Activated CD4-positive, CD25-positive, alpha-beta regulatory T cell treated with anti-CD3 and anti-CD28 coated beads, Interleukin-2, amount 50 U/mL, for 72 hours (primary cell): ENCODE measurements at regions not wholly inside any gene's neighbourhood (a gene's known extent, or its start where the extent isn't known, plus 50 kb on each side); places are given as distances from the start of the nearest gene placed in this dataset.
"Not testable (repeated sequence)": the region's sequence is repeated elsewhere in the genome, so short reads cannot be mapped to it uniquely, and the experiment has no call there.

Experiments used
- DNase-seq: peaks from one replicate; pipeline ENCODE4 v3.0.0; 2021

DNA sequence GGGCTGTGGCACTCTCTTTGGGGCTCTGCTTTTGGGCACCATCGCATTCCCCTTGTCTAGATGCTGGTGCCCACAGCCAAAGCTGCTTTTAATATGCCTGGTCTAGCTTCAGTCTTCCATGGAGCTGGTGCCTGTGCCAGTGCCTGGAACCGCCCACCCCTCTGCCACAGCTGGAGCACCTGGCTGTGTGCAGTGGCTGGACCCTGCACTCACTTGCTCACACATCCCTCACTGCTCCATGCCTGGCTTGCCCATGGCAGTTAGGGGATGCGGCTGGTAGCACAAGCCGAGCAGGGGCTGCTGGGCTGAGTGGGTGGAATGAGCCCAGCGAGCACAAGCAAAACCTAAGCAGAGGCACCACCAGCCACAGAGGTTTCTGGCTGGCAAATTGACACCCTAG is 1145.9 kb upstream of the LRRTM3 start:
- no peak for DNase-seq

GRCh38 chr10:65786279-65786678 is 1139.6 kb upstream of the LRRTM3 start:
- no peak for DNase-seq

- DNase-seq, result no peak
Observed at GRCh38 chr10:65787571-65787970, 1138.3 kb upstream of the LRRTM3 start.

DNA sequence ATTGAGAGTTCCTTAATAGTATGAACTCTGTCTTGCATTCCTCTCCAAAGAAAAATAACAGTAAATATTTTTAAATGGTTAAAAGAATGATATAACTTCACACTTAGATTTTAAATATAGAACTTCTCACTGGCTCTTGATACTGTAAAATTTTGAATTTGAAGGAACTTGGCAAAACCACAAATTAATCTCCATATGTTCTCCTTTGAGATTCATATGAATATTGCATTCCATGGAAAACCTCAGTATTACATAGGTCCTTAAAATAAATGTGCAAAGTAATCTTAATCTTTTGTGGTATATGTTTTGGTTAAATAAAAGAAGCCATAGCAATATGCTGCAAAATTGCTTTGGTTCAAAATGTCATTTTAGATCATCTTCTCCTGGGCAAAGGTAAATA is 1137.6 kb upstream of the LRRTM3 start:
- DNase-seq, result no peak

DNA sequence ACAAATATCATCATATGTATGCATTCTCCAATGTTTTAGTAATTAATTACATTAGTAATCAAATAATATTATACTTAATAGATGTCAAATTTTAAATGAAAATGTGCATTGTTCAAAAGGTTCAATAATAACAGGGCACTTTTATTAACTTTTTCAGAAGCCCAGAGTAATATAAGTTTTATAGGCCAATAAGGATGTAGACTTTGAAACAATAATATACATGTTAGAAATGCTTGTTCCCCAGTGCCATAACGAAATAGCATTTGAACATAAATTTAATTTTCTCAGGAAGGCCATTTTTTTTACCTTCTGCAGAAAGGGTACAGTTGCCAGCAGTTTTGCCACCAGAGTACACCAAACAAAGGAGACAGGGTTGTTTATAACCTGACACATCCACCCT is 1133.9 kb upstream of the LRRTM3 start:
- DNase-seq, result no peak

DNA sequence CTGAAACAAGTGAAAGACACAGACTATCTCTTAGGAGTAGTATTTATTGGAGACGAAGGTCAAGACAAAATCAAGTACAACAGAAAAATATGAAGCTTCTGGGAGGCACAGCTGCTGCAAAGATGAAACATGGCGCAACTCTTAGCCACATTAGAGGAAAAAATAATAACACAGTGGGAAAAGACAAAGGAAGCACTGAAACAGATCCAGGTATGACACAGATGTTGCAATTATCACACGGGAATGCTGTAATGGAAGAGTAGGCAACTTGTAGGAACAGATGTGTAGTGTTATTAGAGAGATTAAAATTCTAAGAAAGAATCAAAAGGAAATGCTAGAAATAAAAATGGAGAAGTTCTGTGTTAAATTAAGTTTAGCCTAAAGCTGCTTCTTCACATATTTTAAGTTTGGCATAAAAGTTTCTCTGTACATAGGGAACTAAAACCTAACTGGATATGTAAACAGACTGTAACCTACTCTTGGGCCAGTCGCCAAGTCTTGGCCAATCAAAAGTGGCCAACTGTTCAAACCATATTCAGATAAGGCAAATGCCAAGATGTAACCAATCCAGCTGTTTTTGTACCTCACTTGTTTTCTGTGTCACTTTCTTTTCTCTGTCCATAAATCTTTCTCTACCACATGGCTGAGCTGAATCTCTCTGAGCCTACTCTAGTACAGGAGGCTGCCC is 1132.0 kb upstream of the LRRTM3 start:
- no peak for DNase-seq

DNA sequence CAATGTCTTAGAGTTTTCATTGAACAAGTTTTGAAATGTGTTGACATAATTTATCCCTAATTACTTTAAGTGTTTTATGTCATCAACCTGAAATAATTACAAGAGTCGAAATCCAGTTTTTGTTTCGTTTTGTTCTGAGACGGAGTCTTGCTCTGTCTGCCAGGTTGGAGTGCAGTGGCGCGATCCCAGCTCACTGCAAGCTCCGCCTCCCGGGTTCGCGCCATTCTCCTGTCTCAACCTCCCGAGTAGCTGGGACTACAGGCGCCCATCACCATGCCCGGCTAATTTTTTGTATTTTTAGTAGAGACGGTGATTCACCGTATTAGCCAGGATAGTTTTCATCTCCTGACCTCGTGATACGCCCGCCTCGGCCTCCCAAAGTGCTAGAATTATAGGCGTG is 1131.0 kb upstream of the LRRTM3 start:
- DNase-seq, result not testable (repeated sequence)

- DNase-seq, result no peak
Observed at GRCh38 chr10:65796472-65796871, 1129.4 kb upstream of the LRRTM3 start.

- DNase-seq, result no peak
Observed at GRCh38 chr10:65798133-65798532, 1127.7 kb upstream of the LRRTM3 start.

DNA sequence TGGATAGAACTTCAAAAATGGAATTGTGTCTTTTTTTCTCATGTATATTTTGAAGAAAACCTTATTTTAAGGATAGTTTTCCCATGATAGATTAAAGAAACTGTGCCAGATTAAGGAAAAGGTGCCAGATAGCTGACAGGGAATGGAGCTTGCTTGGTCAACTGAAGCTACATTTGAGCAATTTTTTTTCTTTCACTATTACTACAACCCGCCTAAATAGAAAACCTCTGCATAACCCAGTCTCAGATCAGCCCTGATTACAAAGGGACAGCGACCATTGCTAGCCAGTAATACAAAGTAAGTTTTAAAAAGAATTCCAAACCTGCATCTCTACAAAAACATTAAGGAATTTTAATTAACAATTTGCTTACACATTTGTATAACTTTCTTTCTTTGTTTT is 1123.4 kb upstream of the LRRTM3 start:
- no peak for DNase-seq

GRCh38 chr10:65805511-65805910 is 1120.3 kb upstream of the LRRTM3 start:
- DNase-seq, result no peak

GRCh38 chr10:65805993-65806392 is 1119.8 kb upstream of the LRRTM3 start:
- no peak for DNase-seq

- no peak for DNase-seq
Observed at GRCh38 chr10:65808687-65809333, 1117.0 kb upstream of the LRRTM3 start.

DNA sequence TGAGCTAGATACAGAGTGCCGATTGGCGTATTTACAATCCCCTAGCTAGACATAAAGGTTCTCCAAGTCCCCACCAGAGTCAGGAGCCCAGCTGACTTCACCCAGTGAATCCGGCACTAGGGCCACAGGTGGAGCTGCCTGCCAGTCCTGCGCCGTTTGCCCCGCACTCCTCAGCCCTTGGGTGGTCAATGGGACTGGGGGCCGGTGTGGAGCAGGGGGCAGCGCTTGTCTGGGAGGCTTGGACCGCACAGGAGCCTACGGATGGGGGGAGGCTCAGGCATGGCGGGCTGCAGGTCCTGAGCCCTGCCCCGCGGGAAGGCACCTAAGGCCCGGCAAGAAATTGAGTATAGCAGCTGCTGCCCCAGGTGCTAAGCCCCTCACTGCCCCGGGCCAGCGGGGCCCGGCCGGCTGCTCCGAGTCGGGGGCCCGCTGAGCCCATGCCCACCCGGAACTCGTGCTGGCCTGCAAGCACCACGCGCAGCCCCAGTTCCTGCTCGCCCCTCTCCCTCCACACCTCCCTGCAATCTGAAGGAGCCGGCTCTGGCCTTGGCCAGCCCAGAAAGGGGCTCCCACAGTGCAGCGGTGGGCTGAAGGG is 1113.8 kb upstream of the LRRTM3 start:
- no peak for DNase-seq

- no peak for DNase-seq
Observed at GRCh38 chr10:65816536-65816935, 1109.3 kb upstream of the LRRTM3 start.

- DNase-seq, result no peak
Observed at GRCh38 chr10:65818990-65819389, 1106.8 kb upstream of the LRRTM3 start.

DNA sequence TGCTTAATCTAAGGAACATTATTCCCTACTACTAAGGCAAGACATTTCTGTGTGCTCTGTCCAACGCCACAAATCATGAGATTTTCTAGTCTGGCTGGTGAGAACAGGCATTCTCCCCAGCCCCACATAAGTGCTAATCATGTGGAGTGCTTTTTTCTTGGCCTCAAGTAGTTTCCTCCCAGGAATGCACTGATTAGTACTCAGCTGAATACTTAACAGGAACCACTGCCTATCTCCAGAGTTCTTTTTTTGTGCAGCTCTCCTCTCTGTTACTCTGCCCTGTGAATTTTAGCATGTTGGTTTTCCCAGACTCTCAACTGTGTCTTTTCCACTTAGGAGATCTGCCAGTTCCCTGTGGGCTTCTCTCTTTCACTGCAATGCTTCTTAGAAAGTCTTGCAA is 1098.5 kb upstream of the LRRTM3 start:
- DNase-seq, result no peak

GRCh38 chr10:65838811-65839210 is 1087.0 kb upstream of the LRRTM3 start:
- DNase-seq, result no peak

DNA sequence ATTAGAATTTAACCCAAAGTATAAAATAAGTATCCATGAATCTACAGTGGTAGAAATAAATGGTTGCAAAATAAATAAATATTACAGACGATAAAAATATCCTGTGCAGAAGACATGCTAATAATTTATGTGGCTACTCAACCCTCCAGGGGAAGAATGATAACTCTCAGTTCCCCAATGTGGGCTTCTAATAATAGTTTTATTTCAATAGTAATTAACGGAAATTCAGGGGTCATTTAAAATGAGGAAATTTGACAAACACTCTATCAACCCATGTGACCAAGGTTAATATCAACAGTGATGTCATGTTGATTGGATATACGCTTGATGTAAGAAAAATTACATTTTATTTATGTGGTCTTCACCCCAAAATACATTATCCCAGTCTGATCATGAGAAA is 1082.6 kb upstream of the LRRTM3 start:
- DNase-seq, result no peak

- DNase-seq, result no peak
Observed at GRCh38 chr10:65845916-65846315, 1079.9 kb upstream of the LRRTM3 start.

- no peak for DNase-seq
Observed at GRCh38 chr10:65846541-65846940, 1079.3 kb upstream of the LRRTM3 start.

DNA sequence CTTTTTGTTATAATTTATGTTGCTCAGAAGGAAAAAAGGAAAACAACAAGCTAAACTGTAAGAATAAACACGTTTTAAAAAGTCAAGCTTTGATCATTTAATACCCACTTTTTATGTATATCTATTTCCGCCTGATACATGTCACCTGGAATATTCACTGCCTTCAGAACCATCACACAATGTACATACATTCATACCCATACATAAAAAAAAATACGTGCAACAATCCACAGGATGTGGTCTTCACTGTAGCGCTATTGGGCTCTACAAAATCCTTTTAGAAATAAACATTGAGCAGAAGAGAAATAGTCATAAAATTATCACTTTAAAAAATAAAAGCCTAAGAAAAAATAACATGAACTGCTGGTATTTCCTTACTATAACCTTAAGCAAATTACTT is 1078.9 kb upstream of the LRRTM3 start:
- no peak for DNase-seq

DNA sequence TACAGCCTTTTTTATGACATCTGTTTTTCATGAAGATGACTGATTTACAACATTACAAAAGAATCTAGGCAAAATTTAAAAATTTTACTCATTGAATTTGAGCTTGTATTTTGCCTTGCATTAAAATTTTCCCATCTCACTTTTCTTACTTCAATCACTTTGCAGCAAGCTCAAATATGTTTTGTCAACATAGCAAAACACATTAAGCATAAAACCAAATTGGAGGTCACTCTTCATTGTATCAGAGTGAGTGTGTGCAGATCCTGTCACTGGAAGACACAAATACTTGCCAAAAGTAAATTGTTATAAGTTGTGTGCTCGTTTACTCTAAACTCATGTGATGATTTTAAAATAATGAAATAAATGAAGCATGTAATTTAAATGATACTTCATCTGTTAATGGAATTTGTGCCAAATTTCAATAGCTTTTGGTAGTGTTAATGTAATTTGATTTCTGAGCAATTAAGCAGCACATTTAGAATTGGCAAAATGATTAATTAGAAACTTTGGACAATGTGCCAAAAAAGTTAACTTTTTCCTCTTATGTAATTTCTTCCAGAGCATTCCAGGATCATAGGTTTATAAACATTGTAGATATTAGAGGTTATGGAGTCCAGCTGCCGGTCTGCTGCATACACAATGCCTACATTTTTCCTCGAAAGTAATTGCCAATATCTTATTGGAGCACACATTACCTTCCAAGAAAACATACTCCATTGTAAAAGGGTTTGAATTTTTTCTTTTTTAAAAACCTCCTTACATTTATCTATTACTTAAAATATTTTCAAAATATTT is 1078.2 kb upstream of the LRRTM3 start:
- DNase-seq, result no peak

- no peak for DNase-seq
Observed at GRCh38 chr10:65858841-65859240, 1067.0 kb upstream of the LRRTM3 start.
